Stimulated activated naive B cell treated with anti-CD40 and anti-IgM and Interleukin-4, amounts not matched to agents 10 μg/mL and 1 μg/mL and 100 μg/mL, for 72 hours (primary cell): ENCODE measurements at regions not wholly inside any gene's neighbourhood (a gene's known extent, or its start where the extent isn't known, plus 50 kb on each side); places are given as distances from the start of the nearest gene placed in this dataset.

Experiments
- ATAC-seq, 2 donors: fragments of 150-1000 bp; cut with Tn5 transposase; replicated peaks; 2 replicates each; pipeline ENCODE4 v1.10.0; 2021; ENCODE audit warnings: moderate library complexity in 1 of 2
- DNase-seq: peaks from one replicate; pipeline ENCODE4 v3.0.0; 2021
- H3K27ac Mint-ChIP-seq: one replicate; pipeline ENCODE4 v1.8.0; 2022; ENCODE audit warnings: mild to moderate bottlenecking, mixed read lengths
- H3K27me3 Mint-ChIP-seq, 2 donors: one replicate each; pipeline ENCODE4 v1.8.0; 2022; ENCODE audit warnings: mixed read lengths in 2 of 2
- H3K36me3 Mint-ChIP-seq, 2 donors: one replicate each; pipeline ENCODE4 v1.8.0; 2022; ENCODE audit warnings: mixed read lengths in 2 of 2, mild to moderate bottlenecking in 1 of 2
- H3K4me1 Mint-ChIP-seq, 2 donors: one replicate each; pipeline ENCODE4 v1.8.0; 2022; ENCODE audit warnings: mixed read lengths in 2 of 2, mild to moderate bottlenecking in 1 of 2
- H3K4me3 Mint-ChIP-seq, 2 donors: one replicate each; pipeline ENCODE4 v1.8.0; 2022; ENCODE audit warnings: mild to moderate bottlenecking in 2 of 2, mixed read lengths in 2 of 2, moderate library complexity in 1 of 2
- H3K9me3 Mint-ChIP-seq, 2 donors: one replicate each; pipeline ENCODE4 v1.8.0; 2022; ENCODE audit warnings: mixed read lengths in 2 of 2, mild to moderate bottlenecking in 1 of 2

GRCh38 chrX:34886011-34886410, 56.6 kb upstream of the FAM47B start:
- ATAC-seq (no peak), DNase-seq (no peak)
- H3K36me3 Mint-ChIP-seq: no peaks in the 10 kb centered on the region
- H3K27me3 Mint-ChIP-seq: no peaks in the 10 kb centered on the region
- H3K4me3 Mint-ChIP-seq: no peak overlapping the region
- H3K27ac Mint-ChIP-seq: no peak overlapping the region
- H3K4me1 Mint-ChIP-seq: no peaks in the 10 kb centered on the region
- H3K9me3 Mint-ChIP-seq: peaks cover 0 to 1% of the 10 kb centered on the region in 2 donors

GRCh38 chrX:34891391-34891790, 51.2 kb upstream of the FAM47B start:
- H3K27ac Mint-ChIP-seq: no peak overlapping the region
- ATAC-seq: no peak

More at GRCh38 chrX:34891391-34891790, 51.2 kb upstream of the FAM47B start:
- Mint-ChIP-seq H3K4me3 (no peak overlapping the region), H3K36me3 (no peaks in the 10 kb centered on the region), H3K4me1 (no peaks in the 10 kb centered on the region), H3K27me3 (no peaks in the 10 kb centered on the region), H3K9me3 (no peaks in the 10 kb centered on the region)
- no peak for DNase-seq
